Calu3 (cell line): ENCODE measurements at regions not wholly inside any gene's neighbourhood (a gene's known extent, or its start where the extent isn't known, plus 50 kb on each side); places are given as distances from the start of the nearest gene placed in this dataset.

Source experiments
- BruUV-seq: library from RNA; stranded (reverse); fragments of 400-500 nt; replicated peaks from 2 replicates; lab custom pipeline; 2021; lab: Mats Ljungman, UMichigan
- CTCF ChIA-PET: fragments of 300-600 bp; sonication (Branson Sonifier 250); formaldehyde crosslinking; loops from one replicate; lab custom pipeline; 2022; ENCODE audit warnings: antibody characterized with exemption; lab: Charles Lee
- DNase-seq: peaks from one replicate; pipeline ENCODE4 v3.0.0; 2022
- H3K27ac Mint-ChIP-seq: one replicate; pipeline ENCODE4 v1.8.0; 2022; ENCODE audit warnings: mixed read lengths; ENCODE audit not compliant: unreplicated experiment
- H3K27me3 Mint-ChIP-seq: one replicate; pipeline ENCODE4 v1.8.0; 2022; ENCODE audit warnings: mixed read lengths; ENCODE audit not compliant: unreplicated experiment
- H3K36me3 Mint-ChIP-seq: one replicate; pipeline ENCODE4 v1.8.0; 2022; ENCODE audit warnings: mild to moderate bottlenecking, moderate library complexity, mixed read lengths; ENCODE audit not compliant: insufficient read depth, unreplicated experiment
- H3K4me1 Mint-ChIP-seq: one replicate; pipeline ENCODE4 v1.8.0; 2022; ENCODE audit warnings: mild to moderate bottlenecking, low read depth, mixed read lengths; ENCODE audit not compliant: unreplicated experiment
- H3K4me3 Mint-ChIP-seq: one replicate; pipeline ENCODE4 v1.8.0; 2022; ENCODE audit warnings: mild to moderate bottlenecking, low read depth, moderate library complexity, mixed read lengths; ENCODE audit not compliant: unreplicated experiment
- H3K9me3 Mint-ChIP-seq: one replicate; pipeline ENCODE4 v1.8.0; 2022; ENCODE audit warnings: low read depth, mixed read lengths; ENCODE audit not compliant: unreplicated experiment
- CTCF ChIP-seq: fragments of 200-600 bp; IDR thresholded peaks from one replicate; pipeline ENCODE4 v1.8.0; 2022; ENCODE audit warnings: antibody characterized with exemption; ENCODE audit not compliant: unreplicated experiment
- intact Hi-C: fragments of 100-400 bp; cut with micrococcal nuclease; formaldehyde crosslinking; loops from one replicate; pipeline ENCODE4 v1.10.0; 2022; ENCODE audit not compliant: unreplicated experiment

GRCh38 chr16:86772671-86773353 lies 194.5 kb downstream of the FOXL1 start:
- CTCF ChIA-PET: interaction anchor here (1.1 kb wide), 1 partner anchor 12 kb away, joined by 3 read pairs; no protein-coding TSS in a partner anchor
- DNase-seq: no peak
- no TSS peak for BruUV-seq
- no peaks in the 10 kb centered on the region for H3K9me3 Mint-ChIP-seq
- no peak for TF ChIP-seq CTCF
- no peaks in the 10 kb centered on the region for H3K36me3 Mint-ChIP-seq
- H3K4me1 Mint-ChIP-seq: peaks cover 14% of the 10 kb centered on the region
- H3K27ac Mint-ChIP-seq: no peak overlapping the region
- intact Hi-C loops: no loop called here
- H3K4me3 Mint-ChIP-seq: no peak overlapping the region
- H3K27me3 Mint-ChIP-seq: peaks cover 39% of the 10 kb centered on the region

- Mint-ChIP-seq H3K36me3 (no peaks in the 10 kb centered on the region), H3K4me3 (no peak overlapping the region), H3K9me3 (no peaks in the 10 kb centered on the region), H3K27me3 (peaks cover 44% of the 10 kb centered on the region), H3K4me1 (peaks cover 14% of the 10 kb centered on the region), H3K27ac (no peak overlapping the region)
- no peak for DNase-seq
- no TSS peak for BruUV-seq
- TF ChIP-seq CTCF: no peak
- CTCF ChIA-PET: interaction anchor here (1.1 kb wide), 1 partner anchor 12 kb away, joined by 3 read pairs; no protein-coding TSS in a partner anchor
- intact Hi-C loops: no loop called here
Measured at GRCh38 chr16:86773354-86773715, 195.0 kb downstream of the FOXL1 start.

GRCh38 chr16:86774931-86775330 lies 196.6 kb downstream of the FOXL1 start:
- CTCF ChIA-PET: no interaction called here
- H3K4me1 Mint-ChIP-seq: no peaks in the 10 kb centered on the region
- H3K4me3 Mint-ChIP-seq: no peak overlapping the region
- no peak for TF ChIP-seq CTCF
- intact Hi-C loops: no loop called here
- no peaks in the 10 kb centered on the region for H3K36me3 Mint-ChIP-seq
- BruUV-seq: no TSS peak
- H3K27me3 Mint-ChIP-seq: peaks cover 60% of the 10 kb centered on the region
- no peak for DNase-seq
- H3K9me3 Mint-ChIP-seq: no peaks in the 10 kb centered on the region
- no peak overlapping the region for H3K27ac Mint-ChIP-seq

GRCh38 chr16:86775511-86775921 lies 197.2 kb downstream of the FOXL1 start:
- H3K27ac Mint-ChIP-seq: no peak overlapping the region
- intact Hi-C loops: no loop called here
- no peak for TF ChIP-seq CTCF
- DNase-seq: no peak
- H3K4me1 Mint-ChIP-seq: no peaks in the 10 kb centered on the region
- H3K9me3 Mint-ChIP-seq: no peaks in the 10 kb centered on the region
- no peaks in the 10 kb centered on the region for H3K36me3 Mint-ChIP-seq
- no TSS peak for BruUV-seq
- CTCF ChIA-PET: no interaction called here
- H3K4me3 Mint-ChIP-seq: no peak overlapping the region
- H3K27me3 Mint-ChIP-seq: peaks cover 63% of the 10 kb centered on the region
